Osteoblast (primary cell): ENCODE measurements at regions not wholly inside any gene's neighbourhood (a gene's known extent, or its start where the extent isn't known, plus 50 kb on each side); places are given as distances from the start of the nearest gene placed in this dataset.

Experiments used
- DNase-seq: peaks from one replicate; pipeline ENCODE4 v3.0.0; 2011; ENCODE audit warnings: low spot score, mixed read lengths; ENCODE audit not compliant: insufficient read length; ENCODE audit errors: missing footprints
- H2AFZ ChIP-seq: 2 replicates; pipeline ENCODE4 v1.6.0; 2011; ENCODE audit warnings: mild to moderate bottlenecking, low read length
- H3K27ac ChIP-seq: 2 replicates; pipeline ENCODE4 v1.5.1; 2011; ENCODE audit warnings: mild to moderate bottlenecking, low read depth, low read length, moderate library complexity
- H3K27me3 ChIP-seq: 2 replicates; pipeline ENCODE4 v1.6.0; 2012; ENCODE audit warnings: mild to moderate bottlenecking, control low read depth, inconsistent platforms, low read length, moderate library complexity; ENCODE audit not compliant: insufficient read depth
- H3K36me3 ChIP-seq: 2 replicates; pipeline ENCODE4 v1.5.1; 2011; ENCODE audit warnings: mild to moderate bottlenecking, low read length, control low read depth, moderate library complexity; ENCODE audit not compliant: insufficient read depth
- H3K4me1 ChIP-seq: 2 replicates; pipeline ENCODE4 v1.5.1; 2011; ENCODE audit warnings: mild to moderate bottlenecking, low read length, control low read depth, moderate library complexity; ENCODE audit not compliant: insufficient read depth
- H3K4me2 ChIP-seq: 2 replicates; pipeline ENCODE4 v1.6.0; 2011; ENCODE audit warnings: mild to moderate bottlenecking, low read length; ENCODE audit not compliant: insufficient read depth
- H3K4me3 ChIP-seq: fragments of 200-600 bp; sonication (generic); 3 replicates; pipeline ENCODE4 v1.5.1; 2012; ENCODE audit warnings: mild to moderate bottlenecking, low read length, inconsistent platforms; ENCODE audit not compliant: insufficient read depth
- H3K79me2 ChIP-seq: 2 replicates; pipeline ENCODE4 v1.6.0; 2012; ENCODE audit warnings: mild to moderate bottlenecking, low read length, control low read depth, inconsistent platforms; ENCODE audit not compliant: insufficient read depth
- H3K9me3 ChIP-seq: 2 replicates; pipeline ENCODE4 v1.5.1; 2011; ENCODE audit warnings: low read depth, low read length, control low read depth
- H4K20me1 ChIP-seq: 2 replicates; pipeline ENCODE4 v1.6.0; 2012; ENCODE audit warnings: mild to moderate bottlenecking, low read length, control low read depth; ENCODE audit not compliant: insufficient read depth
- TF ChIP-seq, protein P1 (sequence below): IDR thresholded peaks from 2 replicates; pipeline ENCODE4 v1.5.1; 2011; ENCODE audit warnings: mild to moderate bottlenecking, low read depth, low read length, moderate library complexity; ENCODE audit errors: extremely low read depth

DNA sequence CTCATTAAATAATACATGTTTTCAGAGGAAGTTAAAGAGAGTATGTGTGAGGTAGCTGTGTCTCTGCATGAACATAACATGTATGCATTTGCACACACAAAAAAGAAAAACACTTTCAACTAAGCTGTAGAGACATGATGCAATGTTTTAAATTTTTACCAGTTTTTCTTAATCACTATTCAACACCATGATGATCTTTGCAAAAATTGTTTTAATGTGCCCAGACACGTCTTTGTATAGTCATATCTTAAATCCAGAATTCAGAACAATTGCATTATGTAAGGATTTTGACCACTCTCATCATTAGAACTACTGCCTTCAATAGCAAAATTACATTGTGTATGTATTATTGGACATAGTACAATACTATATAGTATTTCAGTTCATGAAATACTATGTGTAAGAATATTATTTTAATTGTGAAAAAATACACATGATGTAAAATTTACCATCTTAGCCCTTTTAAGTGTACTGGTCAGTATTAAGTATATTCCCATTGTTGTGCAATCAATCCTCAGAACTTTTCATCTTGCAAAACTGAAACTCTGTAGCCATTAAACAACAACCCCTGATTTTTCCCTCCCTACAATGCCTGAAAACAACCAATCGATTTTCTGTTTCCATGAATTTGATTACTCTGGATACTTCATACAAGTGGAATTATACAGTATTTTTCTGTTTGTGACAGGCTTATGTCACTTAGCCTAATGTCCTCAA lies 104.5 kb upstream of the ACVR2A start:
- no peaks in the 10 kb centered on the region for H4K20me1 ChIP-seq
- H3K27ac ChIP-seq: no peak overlapping the region
- no peak for DNase-seq
- TF ChIP-seq, protein P1, sequence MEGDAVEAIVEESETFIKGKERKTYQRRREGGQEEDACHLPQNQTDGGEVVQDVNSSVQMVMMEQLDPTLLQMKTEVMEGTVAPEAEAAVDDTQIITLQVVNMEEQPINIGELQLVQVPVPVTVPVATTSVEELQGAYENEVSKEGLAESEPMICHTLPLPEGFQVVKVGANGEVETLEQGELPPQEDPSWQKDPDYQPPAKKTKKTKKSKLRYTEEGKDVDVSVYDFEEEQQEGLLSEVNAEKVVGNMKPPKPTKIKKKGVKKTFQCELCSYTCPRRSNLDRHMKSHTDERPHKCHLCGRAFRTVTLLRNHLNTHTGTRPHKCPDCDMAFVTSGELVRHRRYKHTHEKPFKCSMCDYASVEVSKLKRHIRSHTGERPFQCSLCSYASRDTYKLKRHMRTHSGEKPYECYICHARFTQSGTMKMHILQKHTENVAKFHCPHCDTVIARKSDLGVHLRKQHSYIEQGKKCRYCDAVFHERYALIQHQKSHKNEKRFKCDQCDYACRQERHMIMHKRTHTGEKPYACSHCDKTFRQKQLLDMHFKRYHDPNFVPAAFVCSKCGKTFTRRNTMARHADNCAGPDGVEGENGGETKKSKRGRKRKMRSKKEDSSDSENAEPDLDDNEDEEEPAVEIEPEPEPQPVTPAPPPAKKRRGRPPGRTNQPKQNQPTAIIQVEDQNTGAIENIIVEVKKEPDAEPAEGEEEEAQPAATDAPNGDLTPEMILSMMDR: no peak
- H3K79me2 ChIP-seq: no peaks in the 10 kb centered on the region
- no peaks in the 10 kb centered on the region for H3K27me3 ChIP-seq
- no peak overlapping the region for H2AFZ ChIP-seq
- H3K9me3 ChIP-seq: no peaks in the 10 kb centered on the region
- H3K4me1 ChIP-seq: no peaks in the 10 kb centered on the region
- H3K4me2 ChIP-seq: no peak overlapping the region
- H3K4me3 ChIP-seq: no peak overlapping the region
- no peaks in the 10 kb centered on the region for H3K36me3 ChIP-seq

DNA sequence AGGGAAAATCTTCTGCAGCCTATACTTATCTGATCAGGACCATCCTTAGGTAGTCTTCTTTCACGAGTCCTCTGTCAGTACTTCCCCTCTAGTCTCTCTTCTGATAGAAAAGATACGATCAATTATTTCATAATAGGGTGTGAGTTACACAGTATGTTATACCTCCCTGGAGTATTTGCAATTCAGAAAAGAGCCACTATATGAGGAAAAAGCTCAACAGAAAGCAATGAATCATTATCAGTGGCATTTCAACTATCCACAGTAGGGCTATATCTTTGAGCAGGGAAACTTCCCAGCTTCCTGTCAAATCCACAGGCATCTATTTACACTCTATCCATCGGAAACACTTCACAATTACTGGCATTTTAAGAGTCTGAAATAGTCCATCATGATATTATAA lies 105.3 kb upstream of the ACVR2A start:
- Histone ChIP-seq H3K27ac (no peak overlapping the region), H3K36me3 (no peaks in the 10 kb centered on the region), H3K79me2 (no peaks in the 10 kb centered on the region), H4K20me1 (no peaks in the 10 kb centered on the region), H3K4me3 (no peak overlapping the region), H3K27me3 (no peaks in the 10 kb centered on the region), H3K4me2 (no peak overlapping the region), H3K9me3 (no peaks in the 10 kb centered on the region), H3K4me1 (no peaks in the 10 kb centered on the region), H2AFZ (no peak overlapping the region)
- peak; percentile 26 for DNase-seq
- TF ChIP-seq, protein P1: no peak

DNA sequence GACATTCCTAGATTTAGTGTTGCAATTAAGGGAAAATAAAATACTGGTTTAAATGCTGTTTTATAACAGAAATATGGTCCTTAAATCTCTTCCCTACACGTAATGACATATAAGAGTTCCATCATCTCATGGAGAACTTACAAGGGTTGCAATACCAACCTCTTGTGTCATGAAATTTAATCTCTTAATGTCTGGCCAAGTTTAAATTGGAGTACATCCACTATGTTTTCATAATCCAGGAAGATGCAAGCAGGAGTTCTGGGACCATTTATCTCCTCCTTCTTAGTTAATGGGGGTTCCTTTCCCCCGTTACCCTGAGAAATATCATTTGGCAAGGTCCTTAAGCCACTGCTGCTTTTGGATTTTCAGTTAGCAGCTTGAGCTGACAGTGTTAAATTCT lies 126.0 kb upstream of the ACVR2A start:
- Histone ChIP-seq H3K79me2 (no peaks in the 10 kb centered on the region), H2AFZ (no peak overlapping the region), H3K36me3 (no peaks in the 10 kb centered on the region), H3K9me3 (no peaks in the 10 kb centered on the region), H3K4me3 (no peak overlapping the region), H3K4me2 (no peak overlapping the region), H3K4me1 (no peaks in the 10 kb centered on the region), H3K27ac (no peak overlapping the region), H4K20me1 (no peaks in the 10 kb centered on the region), H3K27me3 (no peaks in the 10 kb centered on the region)
- no peak for DNase-seq
- TF ChIP-seq, protein P1: no peak

DNA sequence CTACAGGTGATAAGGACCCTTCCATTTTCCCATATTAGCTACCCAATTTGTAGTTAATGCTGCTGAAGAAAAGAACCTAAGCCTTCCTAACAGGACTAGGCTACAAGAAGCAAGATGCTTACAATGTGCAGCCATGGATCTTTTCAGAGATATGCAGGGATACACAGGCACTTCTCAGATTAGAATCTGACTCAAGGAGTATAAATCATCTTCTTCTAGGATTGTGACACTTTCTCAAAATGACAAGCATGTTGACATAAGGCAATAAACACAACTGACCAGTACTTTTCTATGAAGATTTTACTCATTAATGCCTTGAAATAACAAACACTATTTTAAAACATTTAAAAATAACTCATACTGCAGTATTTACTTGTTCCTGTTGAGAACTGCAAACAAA lies 127.9 kb upstream of the ACVR2A start:
- no peak for DNase-seq
- no peak overlapping the region for H3K4me2 ChIP-seq
- H3K27ac ChIP-seq: no peak overlapping the region

More for the DNA sequence above, 127.9 kb upstream of the ACVR2A start:
- TF ChIP-seq, protein P1: no peak
- no peaks in the 10 kb centered on the region for H3K4me1 ChIP-seq
- no peaks in the 10 kb centered on the region for H4K20me1 ChIP-seq
- H3K79me2 ChIP-seq: no peaks in the 10 kb centered on the region
- H3K4me3 ChIP-seq: no peak overlapping the region
- no peaks in the 10 kb centered on the region for H3K27me3 ChIP-seq
- H3K36me3 ChIP-seq: no peaks in the 10 kb centered on the region
- no peak overlapping the region for H2AFZ ChIP-seq
- no peaks in the 10 kb centered on the region for H3K9me3 ChIP-seq
